GM11168 (cell line): ENCODE measurements at regions not wholly inside any gene's neighbourhood (a gene's known extent, or its start where the extent isn't known, plus 50 kb on each side); places are given as distances from the start of the nearest gene placed in this dataset.

Source experiments
- in situ Hi-C: fragments of 300-500 bp; cut with MboI; formaldehyde crosslinking; loops from one replicate; pipeline ENCODE4 v1.12.0; 2022; ENCODE audit warnings: low sequenced_read_pairs; ENCODE audit not compliant: unreplicated experiment

- in situ Hi-C loops: no loop called here
Measured at GRCh38 chr6:169911264-169912263, 160.1 kb downstream of the ERMARD start.

DNA sequence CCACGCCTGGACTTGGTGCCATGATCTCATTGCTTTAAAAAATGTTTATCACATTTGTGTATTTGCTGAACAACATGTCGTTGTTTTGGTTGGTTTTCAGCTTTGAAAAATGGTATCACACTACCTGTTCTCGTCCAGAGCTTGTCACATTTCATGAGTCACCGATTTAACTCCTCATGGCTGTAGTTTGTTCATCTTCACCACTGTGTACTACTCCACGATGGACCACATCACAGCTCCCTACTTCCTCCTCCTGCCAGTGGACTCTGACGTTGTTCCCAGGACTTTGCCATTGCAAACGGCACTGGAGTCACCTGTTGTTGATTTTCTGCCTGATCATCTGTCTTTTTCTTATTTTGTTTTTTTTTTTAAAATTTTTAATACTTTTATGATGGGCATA, 157.7 kb downstream of the ERMARD start:
- in situ Hi-C loops: no loop called here

DNA sequence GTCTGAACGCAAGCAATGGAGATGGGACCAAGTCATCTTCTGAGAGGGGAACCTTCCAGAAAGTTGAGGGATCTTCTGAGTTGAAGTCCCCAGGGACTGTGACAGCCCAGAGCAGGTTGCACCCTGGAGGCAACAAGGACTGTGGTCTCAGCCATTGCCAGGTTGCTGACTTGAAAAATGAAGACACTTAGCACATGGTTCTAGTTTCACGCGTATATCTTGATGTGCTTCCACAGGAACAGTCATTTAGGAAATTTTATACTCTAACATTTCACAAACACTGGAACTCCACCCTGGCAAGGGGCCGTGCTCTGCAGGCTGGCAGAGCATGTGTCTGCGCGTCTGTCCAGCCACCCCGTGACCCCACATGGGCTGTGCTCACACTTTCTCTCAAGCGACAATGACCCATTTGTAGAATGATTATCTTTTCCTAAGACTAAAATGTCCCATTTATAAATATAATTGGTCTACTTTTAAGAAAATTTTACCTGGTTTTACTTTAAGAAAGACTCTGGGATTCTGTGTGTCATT, 157.0 kb downstream of the ERMARD start:
- in situ Hi-C loops: no loop called here

DNA sequence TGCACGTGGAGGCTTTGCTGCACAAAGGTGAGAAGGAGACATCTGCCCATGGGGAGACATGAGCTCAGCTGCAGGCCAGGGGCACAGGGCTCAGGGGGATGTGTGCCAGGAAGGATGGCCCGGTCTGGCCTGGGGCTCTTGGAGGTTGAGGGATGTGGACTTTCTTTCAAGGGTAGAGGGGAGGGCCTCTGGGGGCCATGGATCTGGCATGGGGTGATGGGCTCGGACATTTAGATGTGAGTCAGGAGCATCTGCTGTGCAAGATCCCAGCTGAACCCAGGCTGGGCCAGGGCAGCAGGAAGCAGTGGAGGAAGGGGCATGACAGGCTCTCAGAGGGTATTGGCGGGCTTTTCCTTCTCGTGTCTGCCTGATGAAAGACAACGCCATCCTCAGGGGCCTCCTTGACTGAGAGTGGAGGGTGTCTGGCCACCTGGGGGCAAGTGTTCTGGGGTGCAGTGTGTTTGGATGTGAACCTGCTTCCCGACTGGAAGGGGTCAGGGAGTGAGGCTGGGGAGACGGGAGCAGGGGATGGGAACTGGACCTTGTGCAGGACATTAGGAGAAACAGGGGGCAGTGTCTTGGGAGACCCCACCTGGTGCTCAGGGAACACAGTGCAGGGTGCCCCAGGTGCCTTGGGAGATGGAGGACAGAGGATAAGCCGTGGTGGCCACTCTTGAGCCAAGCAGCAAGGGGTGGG, 156.1 kb downstream of the ERMARD start:
- in situ Hi-C loops: no loop called here

GRCh38 chr6:169906688-169907418, 155.4 kb downstream of the ERMARD start:
- in situ Hi-C loops: no loop called here

DNA sequence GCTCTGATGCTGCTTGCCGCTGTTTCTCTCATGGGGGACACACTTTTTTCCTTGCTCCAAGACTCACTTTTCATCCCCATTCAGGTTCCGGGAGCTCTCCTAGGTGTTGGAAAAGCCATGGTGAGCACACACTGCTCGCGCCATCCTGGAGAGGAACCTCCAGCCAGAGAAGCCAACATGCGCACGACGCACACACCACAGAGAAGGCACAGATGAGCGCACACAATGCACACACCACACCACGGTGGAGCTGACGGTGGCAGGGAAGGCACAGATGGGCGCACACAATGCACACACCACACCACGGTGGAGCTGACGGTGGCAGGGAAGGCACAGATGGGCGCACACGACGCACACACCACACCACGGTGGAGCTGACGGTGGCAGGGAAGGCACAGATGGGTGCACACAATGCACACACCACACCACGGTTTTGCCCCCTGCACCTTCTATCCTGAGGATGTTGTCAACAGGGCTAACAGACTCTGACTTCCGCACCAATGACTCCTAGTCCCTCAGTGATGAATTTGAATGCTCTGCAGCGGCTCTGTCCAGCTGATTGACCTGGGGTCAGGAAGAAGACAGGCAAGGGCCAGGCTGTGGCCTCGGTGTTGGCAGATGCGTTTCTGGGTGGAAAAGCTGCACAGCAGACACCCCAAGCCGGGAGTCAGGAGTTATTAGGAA, 154.7 kb downstream of the ERMARD start:
- in situ Hi-C loops: no loop called here

DNA sequence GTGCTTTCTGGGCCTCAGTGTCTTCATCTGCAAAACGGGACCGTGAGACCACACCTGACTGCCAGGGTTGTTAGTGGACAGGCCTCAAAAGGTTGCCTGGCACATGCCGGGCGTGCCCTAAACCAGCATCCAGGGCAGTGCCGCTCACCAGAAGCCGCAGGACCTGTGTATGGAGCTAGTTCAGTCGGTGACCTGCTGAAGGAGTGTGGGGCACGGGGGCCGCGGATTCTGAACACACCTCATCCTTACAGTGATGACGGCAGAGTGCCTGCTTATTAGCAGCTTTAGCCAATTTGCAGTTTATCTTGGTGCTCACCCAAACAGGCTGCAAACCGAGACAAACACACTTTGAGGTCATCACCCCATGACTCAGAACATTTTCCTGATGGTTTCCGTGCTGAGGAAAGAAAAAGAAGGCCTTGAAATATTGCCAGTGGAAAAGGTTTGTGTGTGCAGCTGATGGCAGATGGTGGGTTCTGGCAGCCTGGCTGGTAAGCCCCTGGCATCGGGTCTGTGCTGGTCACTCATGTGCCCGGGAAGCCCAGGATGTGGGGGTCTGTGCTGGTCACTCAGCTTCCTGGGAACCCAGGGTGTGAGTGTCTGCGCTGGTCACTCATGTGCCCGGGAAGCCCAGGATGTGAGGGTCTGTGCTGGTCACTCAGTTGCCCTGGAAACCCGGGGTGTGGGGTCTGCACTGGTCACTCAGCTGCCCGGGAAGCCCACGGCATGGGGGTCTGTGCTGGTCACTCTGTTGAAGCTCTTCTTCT, 153.8 kb downstream of the ERMARD start:
- in situ Hi-C loops: no loop called here

DNA sequence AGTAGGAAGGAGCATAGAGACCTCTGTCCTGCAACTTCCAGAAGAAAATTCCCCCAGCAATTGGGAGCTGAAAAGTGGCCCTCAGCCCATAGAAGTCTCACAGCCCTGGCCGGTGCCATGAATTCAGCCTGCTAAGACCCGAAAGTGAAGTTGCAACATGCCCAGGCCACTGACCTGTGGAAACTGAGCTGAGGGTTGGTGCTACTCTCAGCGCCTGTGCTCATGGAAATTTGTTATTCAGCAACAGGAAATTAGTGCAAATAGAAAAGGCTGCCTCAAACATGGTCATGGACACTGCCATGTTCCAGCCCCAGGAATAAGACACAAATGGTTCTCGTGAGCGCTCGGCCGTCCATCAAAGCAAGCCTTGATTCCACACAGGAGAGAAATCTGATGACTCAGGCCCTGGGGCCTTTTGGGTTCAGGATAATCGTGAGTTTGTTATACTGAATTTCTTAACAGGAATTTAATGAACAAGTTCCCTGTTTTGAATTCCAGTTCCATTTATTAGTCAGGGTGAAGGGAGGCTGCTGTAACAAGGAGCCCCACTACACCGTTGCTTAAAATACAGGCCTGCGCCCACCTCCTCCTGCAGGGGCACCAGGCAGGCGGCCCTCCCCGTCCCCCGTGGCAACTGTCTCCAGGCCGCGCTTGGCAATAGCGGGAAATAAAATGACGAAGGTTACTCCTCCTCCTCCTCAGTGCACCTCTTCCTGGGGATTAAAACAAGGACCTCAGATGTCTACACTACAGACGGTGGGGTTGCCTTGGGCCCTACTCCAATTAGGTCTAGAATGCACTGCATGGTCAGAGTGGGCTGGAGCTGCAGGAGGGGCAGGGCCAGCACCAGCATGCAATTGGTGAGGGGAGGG, 152.9 kb downstream of the ERMARD start:
- in situ Hi-C loops: no loop called here

DNA sequence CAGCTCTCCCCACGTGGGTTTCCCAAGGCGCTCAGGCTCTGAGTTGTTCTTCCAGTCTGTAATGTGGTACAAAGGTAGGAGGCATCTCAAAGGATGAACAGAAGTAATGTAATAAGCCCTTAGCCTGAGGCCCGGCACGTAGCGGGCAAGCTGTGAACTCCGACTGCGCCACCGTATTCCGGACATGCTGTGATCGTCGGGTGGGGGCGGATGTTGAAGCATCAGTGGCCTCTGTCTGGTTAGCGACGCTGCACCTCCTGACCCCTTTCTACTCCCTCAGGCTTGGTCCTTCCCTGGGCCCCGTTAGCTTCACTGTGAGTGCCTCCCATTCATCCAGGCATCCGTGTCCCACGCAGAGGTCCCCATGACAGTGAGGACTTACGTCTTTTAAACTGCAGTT, 151.7 kb downstream of the ERMARD start:
- in situ Hi-C loops: no loop called here

DNA sequence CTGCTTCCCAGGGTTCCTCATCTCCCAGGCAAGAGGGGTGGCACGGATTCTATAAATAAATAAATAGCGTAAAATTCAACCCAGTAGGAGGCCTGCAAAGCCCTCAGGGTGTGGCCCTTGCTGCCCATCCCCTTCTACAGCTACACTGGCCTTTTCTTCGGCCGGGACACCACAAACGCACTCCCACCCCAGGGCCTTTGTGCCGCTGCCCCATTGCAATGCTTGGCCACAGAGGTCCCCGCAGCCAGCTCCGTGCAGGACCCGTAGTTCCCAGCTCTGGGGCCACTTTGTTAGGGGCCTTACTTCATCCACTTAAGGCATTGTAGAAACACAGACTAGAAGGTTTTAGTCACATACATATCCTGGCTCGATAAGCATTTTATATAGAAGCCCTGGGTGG, 151.2 kb downstream of the ERMARD start:
- in situ Hi-C loops: no loop called here

DNA sequence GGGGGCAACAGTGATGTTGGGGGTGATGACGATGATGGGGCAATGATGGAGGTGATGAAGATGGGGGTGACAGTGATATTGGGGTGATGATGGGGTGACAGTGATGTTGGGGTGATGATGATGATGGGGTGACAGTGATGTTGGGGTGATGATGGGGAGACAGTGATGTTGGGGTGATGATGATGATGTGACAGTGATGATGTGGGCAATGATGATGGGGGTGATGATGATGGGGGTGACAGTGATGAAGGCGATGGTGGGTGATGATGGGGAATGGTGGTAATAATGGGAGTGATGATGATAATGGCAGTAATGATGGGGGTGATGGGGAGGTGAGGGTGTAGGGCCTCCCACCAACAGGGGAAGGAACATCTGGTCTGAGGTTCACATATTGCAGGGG, 150.6 kb downstream of the ERMARD start:
- in situ Hi-C loops: no loop called here

DNA sequence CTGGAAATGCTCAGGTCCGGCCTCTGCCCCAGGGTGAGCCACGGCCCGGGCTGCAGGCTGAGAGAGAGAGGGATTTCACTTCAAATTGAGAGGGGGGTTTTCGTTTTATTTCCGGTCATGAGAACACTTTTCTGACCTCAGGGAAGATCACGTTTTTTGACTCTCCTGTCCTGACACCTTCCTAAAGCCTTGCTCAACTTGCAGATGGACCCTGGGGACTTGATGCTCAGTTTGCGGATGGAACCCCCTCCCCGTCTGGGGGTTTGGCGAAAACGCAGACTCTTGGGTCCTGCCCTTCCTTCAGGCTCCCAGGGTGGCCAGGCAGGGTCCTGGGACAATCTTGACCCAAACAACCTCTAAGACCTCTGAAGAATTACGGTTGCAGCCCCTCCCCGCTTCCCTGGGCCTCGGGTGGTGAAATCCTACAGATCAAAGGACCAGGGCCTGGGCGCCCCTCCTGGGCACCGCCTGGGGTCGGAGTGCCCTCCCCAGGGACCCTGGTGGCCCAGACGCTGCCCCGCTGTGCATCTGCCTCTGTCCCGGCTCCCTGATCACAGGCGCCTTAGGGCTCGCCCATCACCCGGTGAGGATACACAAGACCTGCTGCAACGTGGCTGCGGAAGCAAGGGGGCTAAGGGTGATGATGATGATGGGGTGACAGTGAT, 148.2 kb downstream of the ERMARD start:
- in situ Hi-C loops: no loop called here

DNA sequence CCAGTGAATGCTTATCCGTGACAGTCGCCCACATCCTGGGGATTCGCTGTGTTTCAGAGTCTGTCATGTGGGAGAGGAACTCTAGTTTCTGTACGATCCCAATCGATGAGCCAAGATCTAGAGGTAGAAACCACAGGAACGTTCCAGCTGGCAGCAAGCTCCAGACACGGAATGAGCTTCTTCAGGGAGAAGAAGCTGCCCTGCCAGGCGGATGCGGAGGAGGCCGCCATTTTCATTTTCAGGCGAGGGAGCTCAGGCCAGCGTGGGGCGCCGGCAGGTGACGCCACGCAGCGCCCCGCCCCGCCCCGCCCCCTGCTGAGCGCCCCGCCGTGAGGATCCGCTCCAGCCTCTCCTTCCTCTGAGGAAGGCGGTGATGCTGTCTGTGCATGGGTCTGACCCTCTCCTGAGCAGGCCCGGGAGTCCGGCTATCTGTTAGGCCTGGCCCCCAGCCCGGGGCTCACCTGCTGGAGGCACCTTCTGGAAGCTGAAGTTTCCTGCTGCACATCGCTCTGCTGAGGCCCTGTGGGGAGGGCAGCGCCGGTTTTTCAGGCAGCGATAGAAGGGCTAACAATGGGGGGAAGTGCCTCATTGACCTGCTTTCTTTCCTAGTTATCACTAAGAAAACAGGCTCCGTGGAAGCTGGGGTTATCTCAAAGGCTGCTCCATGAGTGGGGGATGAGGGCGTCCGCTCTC, 147.5 kb downstream of the ERMARD start:
- in situ Hi-C loops: no loop called here

- in situ Hi-C loops: no loop called here
Measured at GRCh38 chr6:169897601-169898358, 146.4 kb downstream of the ERMARD start.

DNA sequence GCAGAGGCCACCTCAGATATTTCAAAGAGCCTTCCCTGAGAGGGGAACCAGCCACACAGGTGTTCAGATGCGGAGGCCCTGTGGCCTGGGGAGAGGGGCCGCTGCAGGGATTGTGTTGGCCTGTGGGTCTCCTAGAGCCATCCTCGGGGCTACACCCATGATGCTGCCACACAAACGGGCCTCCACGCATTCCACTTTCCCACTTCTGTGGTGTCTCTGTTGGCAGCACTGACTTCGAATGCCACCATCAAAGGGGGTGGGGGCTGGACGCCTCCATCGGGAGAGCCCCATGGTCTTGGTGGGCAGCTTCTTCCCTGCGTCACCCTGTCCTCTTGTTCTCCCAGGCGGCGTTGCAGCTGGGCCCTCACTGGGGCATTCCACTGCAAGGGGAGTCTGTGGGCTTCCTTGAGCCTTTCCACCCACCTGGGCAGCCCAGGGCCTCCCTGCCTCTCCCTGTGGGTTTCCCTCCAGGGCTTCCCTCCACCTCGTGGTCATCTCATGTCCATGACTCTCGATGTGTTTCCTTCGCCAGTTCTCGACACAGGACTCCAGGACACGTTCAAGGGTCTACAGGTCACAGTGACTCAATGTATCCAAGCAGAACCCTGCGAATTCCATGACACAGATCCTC, 145.5 kb downstream of the ERMARD start:
- in situ Hi-C loops: no loop called here
